Fibroblast of pulmonary artery (primary cell): ENCODE measurements at regions not wholly inside any gene's neighbourhood (a gene's known extent, or its start where the extent isn't known, plus 50 kb on each side); places are given as distances from the start of the nearest gene placed in this dataset.
A peak's percentile ranks its signal among the peaks of the same experiment; 100 is the strongest.

Experiments used
- DNase-seq: peaks from one replicate; pipeline ENCODE4 v3.0.0-alpha.2; 2010; ENCODE audit warnings: low read depth
- H3K4me3 ChIP-seq: replicated peaks from 2 replicates; pipeline ENCODE4 v1.5.1; 2011; ENCODE audit warnings: low read depth, mild to moderate bottlenecking, control low read depth, low read length, moderate library complexity
- CTCF ChIP-seq: IDR thresholded peaks from 2 replicates; pipeline ENCODE4 v1.5.1; 2011; ENCODE audit warnings: mild to moderate bottlenecking, control low read depth, low read length, inconsistent platforms; ENCODE audit errors: missing control alignments

- no peak for TF ChIP-seq CTCF
- H3K4me3 ChIP-seq = no peak overlapping the region
- no peak for DNase-seq
Measured at GRCh38 chr17:71171270-71171669, 949.5 kb upstream of the SOX9 start.

- TF ChIP-seq CTCF = no peak
- no peak for DNase-seq
- H3K4me3 ChIP-seq = no peak overlapping the region
Measured at GRCh38 chr17:71173991-71174390, 946.8 kb upstream of the SOX9 start.

- no peak overlapping the region for H3K4me3 ChIP-seq
- no peak for DNase-seq
- no peak for TF ChIP-seq CTCF
Measured at GRCh38 chr17:71176331-71176730, 944.5 kb upstream of the SOX9 start.

GRCh38 chr17:71176928-71177443 is 943.8 kb upstream of the SOX9 start:
- TF ChIP-seq CTCF = no peak
- H3K4me3 ChIP-seq = no peak overlapping the region
- no peak for DNase-seq

GRCh38 chr17:71180801-71181385 is 939.9 kb upstream of the SOX9 start:
- TF ChIP-seq CTCF = no peak
- no peak overlapping the region for H3K4me3 ChIP-seq
- DNase-seq = peak; percentile 63

GRCh38 chr17:71183066-71183660 is 937.7 kb upstream of the SOX9 start:
- H3K4me3 ChIP-seq = no peak overlapping the region
- TF ChIP-seq CTCF = no peak
- no peak for DNase-seq

GRCh38 chr17:71184716-71185115 is 936.1 kb upstream of the SOX9 start:
- no peak for TF ChIP-seq CTCF
- no peak overlapping the region for H3K4me3 ChIP-seq
- DNase-seq = no peak
